Liver (tissue), 3 donors: ENCODE measurements at regions not wholly inside any gene's neighbourhood (a gene's known extent, or its start where the extent isn't known, plus 50 kb on each side); places are given as distances from the start of the nearest gene placed in this dataset.

ENCODE experiments used
- EGR1 ChIP-seq, 2 donors: IDR thresholded peaks; 2 replicates each; pipeline ENCODE4 v1.6.1; 2016 to 2018; ENCODE audit warnings: antibody characterized with exemption in 2 of 2, low read depth in 2 of 2
- FOXA1 ChIP-seq: IDR thresholded peaks from 2 replicates; pipeline ENCODE4 v1.6.1; 2016; ENCODE audit warnings: antibody characterized with exemption
- GABPA ChIP-seq, 2 donors: IDR thresholded peaks in 1 of 2; conservative IDR thresholded peaks in 1 of 2; 2 replicates each; pipeline ENCODE4 v1.6.1; 2016; ENCODE audit warnings: antibody characterized with exemption in 2 of 2, mild to moderate bottlenecking in 1 of 2, moderate library complexity in 1 of 2
- JUND ChIP-seq, 2 donors: IDR thresholded peaks; 2 replicates each; pipeline ENCODE4 v1.6.1; 2016; ENCODE audit warnings: antibody characterized with exemption in 2 of 2
- MAX ChIP-seq: IDR thresholded peaks from 2 replicates; pipeline ENCODE4 v1.6.1; 2016; ENCODE audit warnings: antibody characterized with exemption
- NR2F2 ChIP-seq: IDR thresholded peaks from 2 replicates; pipeline ENCODE4 v1.6.1; 2016; ENCODE audit warnings: antibody characterized with exemption
- RAD21 ChIP-seq, 2 donors: IDR thresholded peaks; 2 replicates each; pipeline ENCODE4 v1.6.1; 2016; ENCODE audit warnings: antibody characterized with exemption in 2 of 2, mild to moderate bottlenecking in 2 of 2
- RXRA ChIP-seq, 2 donors: IDR thresholded peaks; 2 replicates each; pipeline ENCODE4 v1.6.1; 2017 to 2018; ENCODE audit warnings: antibody characterized with exemption in 2 of 2, mild to moderate bottlenecking in 1 of 2
- TAF1 ChIP-seq: conservative IDR thresholded peaks from 2 replicates; pipeline ENCODE4 v1.6.1; 2016; ENCODE audit warnings: antibody characterized with exemption, mild to moderate bottlenecking
- YY1 ChIP-seq: IDR thresholded peaks from 2 replicates; pipeline ENCODE4 v1.6.1; 2016; ENCODE audit warnings: antibody characterized with exemption, mild to moderate bottlenecking
- TF ChIP-seq, protein P1 (sequence below): fragments of 150-350 bp; IDR thresholded peaks from 2 replicates; pipeline ENCODE4 v1.5.1; 2017; ENCODE audit warnings: improper control_type of control experiment, low read depth, low read length; ENCODE audit not compliant: missing input control
- TF ChIP-seq, protein P2 (sequence below): IDR thresholded peaks from 2 replicates; pipeline ENCODE4 v1.6.1; 2016; ENCODE audit warnings: antibody characterized with exemption, mild to moderate bottlenecking
- TF ChIP-seq, protein P3 (sequence below): IDR thresholded peaks from 2 replicates; pipeline ENCODE4 v1.6.1; 2016; ENCODE audit warnings: antibody characterized with exemption
- TF ChIP-seq, protein P4 (sequence below): IDR thresholded peaks from 2 replicates; pipeline ENCODE4 v1.6.1; 2016; ENCODE audit warnings: antibody characterized with exemption
- donor health status: healthy.
- donor health status: healthy.

DNA sequence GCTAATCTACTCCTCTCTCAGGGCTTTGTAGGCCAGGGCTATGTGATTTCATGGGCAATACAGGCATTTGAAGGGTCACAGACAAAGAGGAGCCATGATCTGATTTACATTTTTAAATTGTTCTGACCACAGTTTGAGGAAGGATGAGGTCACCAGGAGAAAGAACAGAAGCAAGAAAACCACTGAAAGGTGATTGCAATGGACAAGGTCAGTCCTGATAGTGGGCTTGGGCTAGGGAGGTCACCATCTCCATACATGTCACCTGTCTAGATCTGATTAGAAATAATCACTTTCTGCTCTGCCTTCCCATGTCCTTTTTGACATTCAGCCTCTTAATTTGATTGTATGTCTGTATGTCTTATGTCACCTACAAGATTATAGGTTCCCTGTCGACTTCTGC lies 248.9 kb upstream of the CWC22 start:
- TF ChIP-seq, protein P1, sequence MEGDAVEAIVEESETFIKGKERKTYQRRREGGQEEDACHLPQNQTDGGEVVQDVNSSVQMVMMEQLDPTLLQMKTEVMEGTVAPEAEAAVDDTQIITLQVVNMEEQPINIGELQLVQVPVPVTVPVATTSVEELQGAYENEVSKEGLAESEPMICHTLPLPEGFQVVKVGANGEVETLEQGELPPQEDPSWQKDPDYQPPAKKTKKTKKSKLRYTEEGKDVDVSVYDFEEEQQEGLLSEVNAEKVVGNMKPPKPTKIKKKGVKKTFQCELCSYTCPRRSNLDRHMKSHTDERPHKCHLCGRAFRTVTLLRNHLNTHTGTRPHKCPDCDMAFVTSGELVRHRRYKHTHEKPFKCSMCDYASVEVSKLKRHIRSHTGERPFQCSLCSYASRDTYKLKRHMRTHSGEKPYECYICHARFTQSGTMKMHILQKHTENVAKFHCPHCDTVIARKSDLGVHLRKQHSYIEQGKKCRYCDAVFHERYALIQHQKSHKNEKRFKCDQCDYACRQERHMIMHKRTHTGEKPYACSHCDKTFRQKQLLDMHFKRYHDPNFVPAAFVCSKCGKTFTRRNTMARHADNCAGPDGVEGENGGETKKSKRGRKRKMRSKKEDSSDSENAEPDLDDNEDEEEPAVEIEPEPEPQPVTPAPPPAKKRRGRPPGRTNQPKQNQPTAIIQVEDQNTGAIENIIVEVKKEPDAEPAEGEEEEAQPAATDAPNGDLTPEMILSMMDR, result no peak
- no peak for TF ChIP-seq EGR1 (IDR thresholded peaks at IDR 0.05; ENCODE audit: low read depth in 2 of 2)
- TF ChIP-seq JUND (IDR thresholded peaks at IDR 0.05), result no peak
- no peak for TF ChIP-seq TAF1
- TF ChIP-seq, protein P2, sequence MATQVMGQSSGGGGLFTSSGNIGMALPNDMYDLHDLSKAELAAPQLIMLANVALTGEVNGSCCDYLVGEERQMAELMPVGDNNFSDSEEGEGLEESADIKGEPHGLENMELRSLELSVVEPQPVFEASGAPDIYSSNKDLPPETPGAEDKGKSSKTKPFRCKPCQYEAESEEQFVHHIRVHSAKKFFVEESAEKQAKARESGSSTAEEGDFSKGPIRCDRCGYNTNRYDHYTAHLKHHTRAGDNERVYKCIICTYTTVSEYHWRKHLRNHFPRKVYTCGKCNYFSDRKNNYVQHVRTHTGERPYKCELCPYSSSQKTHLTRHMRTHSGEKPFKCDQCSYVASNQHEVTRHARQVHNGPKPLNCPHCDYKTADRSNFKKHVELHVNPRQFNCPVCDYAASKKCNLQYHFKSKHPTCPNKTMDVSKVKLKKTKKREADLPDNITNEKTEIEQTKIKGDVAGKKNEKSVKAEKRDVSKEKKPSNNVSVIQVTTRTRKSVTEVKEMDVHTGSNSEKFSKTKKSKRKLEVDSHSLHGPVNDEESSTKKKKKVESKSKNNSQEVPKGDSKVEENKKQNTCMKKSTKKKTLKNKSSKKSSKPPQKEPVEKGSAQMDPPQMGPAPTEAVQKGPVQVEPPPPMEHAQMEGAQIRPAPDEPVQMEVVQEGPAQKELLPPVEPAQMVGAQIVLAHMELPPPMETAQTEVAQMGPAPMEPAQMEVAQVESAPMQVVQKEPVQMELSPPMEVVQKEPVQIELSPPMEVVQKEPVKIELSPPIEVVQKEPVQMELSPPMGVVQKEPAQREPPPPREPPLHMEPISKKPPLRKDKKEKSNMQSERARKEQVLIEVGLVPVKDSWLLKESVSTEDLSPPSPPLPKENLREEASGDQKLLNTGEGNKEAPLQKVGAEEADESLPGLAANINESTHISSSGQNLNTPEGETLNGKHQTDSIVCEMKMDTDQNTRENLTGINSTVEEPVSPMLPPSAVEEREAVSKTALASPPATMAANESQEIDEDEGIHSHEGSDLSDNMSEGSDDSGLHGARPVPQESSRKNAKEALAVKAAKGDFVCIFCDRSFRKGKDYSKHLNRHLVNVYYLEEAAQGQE, result no peak
- TF ChIP-seq, protein P3, sequence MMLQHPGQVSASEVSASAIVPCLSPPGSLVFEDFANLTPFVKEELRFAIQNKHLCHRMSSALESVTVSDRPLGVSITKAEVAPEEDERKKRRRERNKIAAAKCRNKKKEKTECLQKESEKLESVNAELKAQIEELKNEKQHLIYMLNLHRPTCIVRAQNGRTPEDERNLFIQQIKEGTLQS, result no peak
- TF ChIP-seq FOXA1, result no peak
- TF ChIP-seq GABPA (IDR thresholded peaks at IDR 0.05 in 1 of 2, conservative IDR thresholded peaks at IDR 0.05 in 1 of 2), result no peak
- TF ChIP-seq RAD21 (IDR thresholded peaks at IDR 0.05), result no peak
- TF ChIP-seq MAX, result no peak
- TF ChIP-seq YY1, result no peak
- TF ChIP-seq, protein P4, sequence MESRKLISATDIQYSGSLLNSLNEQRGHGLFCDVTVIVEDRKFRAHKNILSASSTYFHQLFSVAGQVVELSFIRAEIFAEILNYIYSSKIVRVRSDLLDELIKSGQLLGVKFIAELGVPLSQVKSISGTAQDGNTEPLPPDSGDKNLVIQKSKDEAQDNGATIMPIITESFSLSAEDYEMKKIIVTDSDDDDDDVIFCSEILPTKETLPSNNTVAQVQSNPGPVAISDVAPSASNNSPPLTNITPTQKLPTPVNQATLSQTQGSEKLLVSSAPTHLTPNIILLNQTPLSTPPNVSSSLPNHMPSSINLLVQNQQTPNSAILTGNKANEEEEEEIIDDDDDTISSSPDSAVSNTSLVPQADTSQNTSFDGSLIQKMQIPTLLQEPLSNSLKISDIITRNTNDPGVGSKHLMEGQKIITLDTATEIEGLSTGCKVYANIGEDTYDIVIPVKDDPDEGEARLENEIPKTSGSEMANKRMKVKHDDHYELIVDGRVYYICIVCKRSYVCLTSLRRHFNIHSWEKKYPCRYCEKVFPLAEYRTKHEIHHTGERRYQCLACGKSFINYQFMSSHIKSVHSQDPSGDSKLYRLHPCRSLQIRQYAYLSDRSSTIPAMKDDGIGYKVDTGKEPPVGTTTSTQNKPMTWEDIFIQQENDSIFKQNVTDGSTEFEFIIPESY, result no peak
- no peak for TF ChIP-seq RXRA (IDR thresholded peaks at IDR 0.05)
- TF ChIP-seq NR2F2, result no peak
